ENCODE measurements at regions not wholly inside any gene's neighbourhood (a gene's known extent, or its start where the extent isn't known, plus 50 kb on each side); places are given as distances from the start of the nearest gene placed in this dataset.

- no peak for DNase-seq (ENCODE audit: insufficient read length, low spot score)
- FAIRE-seq: peak; percentile 64
- TF ChIP-seq CTCF (IDR thresholded peaks at IDR 0.05; ENCODE audit: insufficient read depth, missing control alignments): no peak
Measured at GRCh38 chr4:58551676-58552075, 1441.5 kb upstream of the IGFBP7 start.

- no peak for TF ChIP-seq CTCF (IDR thresholded peaks at IDR 0.05; ENCODE audit: insufficient read depth, missing control alignments)
- FAIRE-seq: no peak
- no peak for DNase-seq (ENCODE audit: insufficient read length, low spot score)
Measured at GRCh38 chr4:58543465-58543864, 1433.3 kb upstream of the IGFBP7 start.

GRCh38 chr4:58541926-58542325 lies 1431.7 kb upstream of the IGFBP7 start:
- TF ChIP-seq CTCF (IDR thresholded peaks at IDR 0.05; ENCODE audit: insufficient read depth, missing control alignments): no peak
- DNase-seq (ENCODE audit: insufficient read length, low spot score) (no peak), FAIRE-seq (no peak)

GRCh38 chr4:58522765-58523382 lies 1412.7 kb upstream of the IGFBP7 start:
- DNase-seq (ENCODE audit: insufficient read length, low spot score) (no peak), FAIRE-seq (no peak)
- no peak for TF ChIP-seq CTCF (IDR thresholded peaks at IDR 0.05; ENCODE audit: insufficient read depth, missing control alignments)

GRCh38 chr4:58515226-58515625 lies 1405.0 kb upstream of the IGFBP7 start:
- DNase-seq (ENCODE audit: insufficient read length, low spot score) (no peak), FAIRE-seq (peak; percentile 87)
- no peak for TF ChIP-seq CTCF (IDR thresholded peaks at IDR 0.05; ENCODE audit: insufficient read depth, missing control alignments)

GRCh38 chr4:58514299-58514698 lies 1404.1 kb upstream of the IGFBP7 start:
- no peak for FAIRE-seq
- TF ChIP-seq CTCF (IDR thresholded peaks at IDR 0.05; ENCODE audit: insufficient read depth, missing control alignments): peak; percentile 51
- no peak for DNase-seq (ENCODE audit: insufficient read length, low spot score)

- no peak for TF ChIP-seq CTCF (IDR thresholded peaks at IDR 0.05; ENCODE audit: insufficient read depth, missing control alignments)
- no peak for FAIRE-seq
Measured at GRCh38 chr4:58510652-58511051, 1400.5 kb upstream of the IGFBP7 start.

More at GRCh38 chr4:58510652-58511051, 1400.5 kb upstream of the IGFBP7 start:
- DNase-seq (ENCODE audit: insufficient read length, low spot score): no peak

Measured in D721Med (cell line).